Gastrocnemius medialis (tissue), 4 donors: ENCODE measurements at regions not wholly inside any gene's neighbourhood (a gene's known extent, or its start where the extent isn't known, plus 50 kb on each side); places are given as distances from the start of the nearest gene placed in this dataset.

Source experiments
- CTCF ChIP-seq, 5 experiments: fragments of 450-650 bp in 3 of 5; fragments of 200-600 bp in 2 of 5; sonication (generic) in 2 of 5; IDR thresholded peaks in 4 of 5; conservative IDR thresholded peaks in 1 of 5; 1 replicate in 4 of 5; 2 replicates in 1 of 5; pipeline ENCODE4 v1.5.1; 2016 to 2019; ENCODE audit warnings: antibody characterized with exemption in 5 of 5, mild to moderate bottlenecking in 3 of 5, moderate library complexity in 3 of 5
- POLR2A ChIP-seq, 2 donors: fragments of 450-650 bp; IDR thresholded peaks; one replicate each; pipeline ENCODE4 v1.6.1; 2017; ENCODE audit warnings: antibody characterized with exemption in 2 of 2, mild to moderate bottlenecking in 2 of 2, moderate library complexity in 2 of 2

DNA sequence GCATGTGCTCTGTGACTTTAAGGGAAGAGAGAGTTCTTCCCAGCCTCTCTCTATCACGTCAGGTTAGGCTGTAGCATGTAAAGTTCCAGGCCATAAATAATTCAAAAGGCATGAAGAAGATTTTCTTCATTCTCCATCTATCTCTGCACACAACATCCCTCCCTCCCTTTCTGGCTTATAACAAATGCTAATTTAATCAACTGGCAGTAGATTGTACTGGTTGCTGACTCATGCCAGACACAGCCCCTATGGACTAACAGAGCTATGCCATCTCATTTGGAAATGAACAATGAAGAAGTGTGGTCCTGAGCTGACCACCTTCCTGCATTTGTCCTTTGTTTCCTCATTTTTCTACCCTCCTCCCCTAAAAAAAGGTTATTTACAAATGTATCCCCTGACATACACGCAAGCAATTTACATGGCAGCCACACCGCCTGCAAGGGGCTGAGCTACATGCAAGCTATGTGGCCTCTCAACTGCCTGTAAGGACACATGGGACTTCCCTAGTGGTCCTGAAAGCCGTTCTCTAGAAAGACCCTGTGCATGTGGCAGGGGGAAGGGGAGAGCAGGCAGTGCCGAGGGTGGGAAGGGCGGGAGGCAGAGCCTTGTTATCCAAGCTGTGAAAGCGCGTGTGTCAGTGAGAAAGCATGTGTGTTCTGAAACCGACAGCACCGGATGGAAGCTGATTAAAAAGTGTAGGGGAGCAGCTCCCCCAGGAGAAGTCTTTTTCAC, 90.9 kb upstream of the KLF7 start:
- TF ChIP-seq CTCF (IDR thresholded peaks at IDR 0.05 in 4 of 5, conservative IDR thresholded peaks at IDR 0.05 in 1 of 5) (no peak), POLR2A (IDR thresholded peaks at IDR 0.05) (no peak)
